Natural killer cell (primary cell): ENCODE measurements at regions not wholly inside any gene's neighbourhood (a gene's known extent, or its start where the extent isn't known, plus 50 kb on each side); places are given as distances from the start of the nearest gene placed in this dataset.

Experiments
- ATAC-seq, 3 donors: fragments of 150-1000 bp in 2 of 3; fragments of 200-7000 bp in 1 of 3; cut with Tn5 transposase; 1 replicate in 1 of 3; 2 replicates in 2 of 3; pipeline ENCODE4 v1.10.0; 2021; ENCODE audit warnings: mild to moderate bottlenecking in 2 of 3, moderate library complexity in 2 of 3
- DNase-seq, 2 donors: peaks; one replicate each; pipeline versions ENCODE4 v3.0.0 to v3.0.0-alpha.2; 2013 to 2021; ENCODE audit warnings: mixed read lengths in 1 of 2
- H3K27ac ChIP-seq: one replicate; pipeline ENCODE4 v1.5.1; 2013; ENCODE audit warnings: mild to moderate bottlenecking, low read length
- H3K27me3 ChIP-seq: one replicate; pipeline ENCODE4 v1.6.1; 2013; ENCODE audit warnings: low read length; ENCODE audit not compliant: control insufficient read depth, insufficient read depth
- H3K36me3 ChIP-seq: one replicate; pipeline ENCODE4 v1.6.1; 2013; ENCODE audit warnings: low read length; ENCODE audit not compliant: control insufficient read depth, insufficient read depth
- H3K4me1 ChIP-seq: one replicate; pipeline ENCODE4 v1.6.1; 2013; ENCODE audit warnings: low read length; ENCODE audit not compliant: control insufficient read depth, insufficient read depth
- H3K4me3 ChIP-seq: one replicate; pipeline ENCODE4 v1.5.1; 2013; ENCODE audit warnings: low read length
- H3K9me3 ChIP-seq: one replicate; pipeline ENCODE4 v1.6.1; 2013; ENCODE audit warnings: low read length; ENCODE audit not compliant: control insufficient read depth, insufficient read depth
- H3K27ac Mint-ChIP-seq, 2 donors: one replicate each; pipeline ENCODE4 v1.8.0; 2022; ENCODE audit warnings: mild to moderate bottlenecking in 2 of 2, mixed read lengths in 2 of 2, moderate library complexity in 1 of 2
- H3K27me3 Mint-ChIP-seq, 2 donors: one replicate each; pipeline ENCODE4 v1.8.0; 2022; ENCODE audit warnings: low read depth in 2 of 2, mixed read lengths in 2 of 2
- H3K36me3 Mint-ChIP-seq: one replicate; pipeline ENCODE4 v1.8.0; 2022; ENCODE audit warnings: mixed read lengths
- H3K4me1 Mint-ChIP-seq, 2 donors: one replicate each; pipeline ENCODE4 v1.8.0; 2022; ENCODE audit warnings: mixed read lengths in 2 of 2
- H3K4me3 Mint-ChIP-seq: one replicate; pipeline ENCODE4 v1.8.0; 2022; ENCODE audit warnings: mild to moderate bottlenecking, moderate library complexity, mixed read lengths
- H3K9me3 Mint-ChIP-seq, 2 donors: one replicate each; pipeline ENCODE4 v1.8.0; 2022; ENCODE audit warnings: mixed read lengths in 2 of 2
- CTCF ChIP-seq: fragments of 200-600 bp; IDR thresholded peaks from one replicate; pipeline ENCODE4 v1.8.0; 2022; ENCODE audit warnings: antibody characterized with exemption
- WGBS: methylation state at CpG from one replicate; pipeline ENCODE4 v1.1.7; 2013; ENCODE audit warnings: missing lambda C conversion rate; ENCODE audit not compliant: insufficient coverage; 5-methylcytosine and 5-hydroxymethylcytosine counted together
- intact Hi-C: fragments of 100-400 bp; cut with micrococcal nuclease; formaldehyde crosslinking; loops from one replicate; pipeline ENCODE4 v1.14.2; 2022

- H3K36me3 ChIP-seq: no peaks in the 10 kb centered on the region
- no peak overlapping the region for H3K27ac ChIP-seq
- Mint-ChIP-seq H3K27me3 (peaks cover 3 to 13% of the 10 kb centered on the region in 2 donors), H3K36me3 (no peaks in the 10 kb centered on the region), H3K27ac (no peak overlapping the region), H3K4me3 (no peak overlapping the region), H3K4me1 (no peaks in the 10 kb centered on the region), H3K9me3 (no peaks in the 10 kb centered on the region)
- no peak overlapping the region for H3K4me3 ChIP-seq
- TF ChIP-seq CTCF: no peak
- H3K4me1 ChIP-seq: no peaks in the 10 kb centered on the region
- no peaks in the 10 kb centered on the region for H3K9me3 ChIP-seq
- DNase-seq (no peak), ATAC-seq (no peak)
- intact Hi-C loops: no loop called here
- WGBS: 92% methylated on average over 5 of the region's 5 CpGs
- H3K27me3 ChIP-seq: no peaks in the 10 kb centered on the region
These were observed 161.0 kb upstream of the CCDC54 start for GRCh38 chr3:107216229-107216628.

GRCh38 chr3:107216711-107217110 lies 160.5 kb upstream of the CCDC54 start:
- DNase-seq (no peak), ATAC-seq (no peak)
- no peak for TF ChIP-seq CTCF
- no peak overlapping the region for H3K27ac Mint-ChIP-seq
- Histone ChIP-seq H3K9me3 (no peaks in the 10 kb centered on the region), H3K4me3 (no peak overlapping the region), H3K36me3 (no peaks in the 10 kb centered on the region), H3K27me3 (no peaks in the 10 kb centered on the region), H3K4me1 (no peaks in the 10 kb centered on the region), H3K27ac (no peak overlapping the region)
- H3K9me3 Mint-ChIP-seq: no peaks in the 10 kb centered on the region
- no peaks in the 10 kb centered on the region for H3K36me3 Mint-ChIP-seq
- peaks cover 3 to 13% of the 10 kb centered on the region in 2 donors for H3K27me3 Mint-ChIP-seq
- H3K4me3 Mint-ChIP-seq: no peak overlapping the region
- intact Hi-C loops: no loop called here
- WGBS: 87% methylated on average over 3 of the region's 3 CpGs
- H3K4me1 Mint-ChIP-seq: no peaks in the 10 kb centered on the region

- Mint-ChIP-seq H3K27ac (no peak overlapping the region), H3K36me3 (no peaks in the 10 kb centered on the region), H3K27me3 (peaks cover 3 to 13% of the 10 kb centered on the region in 2 donors), H3K4me3 (no peak overlapping the region), H3K9me3 (no peaks in the 10 kb centered on the region), H3K4me1 (no peaks in the 10 kb centered on the region)
- Histone ChIP-seq H3K4me3 (no peak overlapping the region), H3K27ac (no peak overlapping the region), H3K27me3 (no peaks in the 10 kb centered on the region), H3K36me3 (no peaks in the 10 kb centered on the region), H3K4me1 (no peaks in the 10 kb centered on the region), H3K9me3 (no peaks in the 10 kb centered on the region)
- ATAC-seq (no peak), DNase-seq (no peak)
- TF ChIP-seq CTCF: no peak
- WGBS: 95% methylated on average over 4 of the region's 5 CpGs
- intact Hi-C loops: no loop called here
These were observed 160.1 kb upstream of the CCDC54 start for GRCh38 chr3:107217172-107217571.

- TF ChIP-seq CTCF: no peak
- no peaks in the 10 kb centered on the region for H3K9me3 ChIP-seq
- DNase-seq (no peak), ATAC-seq (no peak)
- H3K27ac ChIP-seq: no peak overlapping the region
- H3K4me3 ChIP-seq: no peak overlapping the region
- Mint-ChIP-seq H3K4me3 (no peak overlapping the region), H3K4me1 (no peaks in the 10 kb centered on the region), H3K27ac (no peak overlapping the region), H3K27me3 (peaks cover 0 to 5% of the 10 kb centered on the region in 2 donors), H3K9me3 (no peaks in the 10 kb centered on the region), H3K36me3 (no peaks in the 10 kb centered on the region)
- WGBS: 97% methylated on average over 4 of the region's 5 CpGs
- H3K4me1 ChIP-seq: no peaks in the 10 kb centered on the region
- H3K36me3 ChIP-seq: no peaks in the 10 kb centered on the region
- intact Hi-C loops: no loop called here
- no peaks in the 10 kb centered on the region for H3K27me3 ChIP-seq
These were observed 158.4 kb upstream of the CCDC54 start for GRCh38 chr3:107218864-107219269.
